Liver (tissue), 8 donors: ENCODE measurements at regions not wholly inside any gene's neighbourhood (a gene's known extent, or its start where the extent isn't known, plus 50 kb on each side); places are given as distances from the start of the nearest gene placed in this dataset.

Experiments
- DNase-seq: peaks from one replicate; pipeline ENCODE4 v3.0.0-alpha.2; 2017; ENCODE audit warnings: low spot score
- H3K27ac ChIP-seq, 2 donors: one replicate each; pipeline ENCODE4 v1.7.0; 2013; ENCODE audit warnings: inconsistent platforms in 2 of 2, low read length in 2 of 2, control low read depth in 1 of 2, low read depth in 1 of 2, mild to moderate bottlenecking in 1 of 2
- H3K27me3 ChIP-seq, 4 donors: one replicate each; pipeline versions ENCODE4 v1.6.1 to v1.7.0; 2013; ENCODE audit warnings: low read length in 3 of 4, inconsistent platforms in 1 of 4, mild to moderate bottlenecking in 1 of 4, moderate library complexity in 1 of 4; ENCODE audit not compliant: control insufficient read depth in 4 of 4, insufficient read depth in 4 of 4
- H3K36me3 ChIP-seq, 4 donors: one replicate each; pipeline versions ENCODE4 v1.6.1 to v1.7.0; 2013; ENCODE audit warnings: low read length in 3 of 4, mild to moderate bottlenecking in 3 of 4, low read depth in 1 of 4, moderate library complexity in 1 of 4; ENCODE audit not compliant: control insufficient read depth in 4 of 4, insufficient read depth in 3 of 4
- H3K4me1 ChIP-seq, 4 donors: one replicate each; pipeline versions ENCODE4 v1.6.1 to v1.7.0; 2013; ENCODE audit warnings: low read length in 3 of 4, mild to moderate bottlenecking in 3 of 4, moderate library complexity in 1 of 4; ENCODE audit not compliant: control insufficient read depth in 4 of 4, insufficient read depth in 4 of 4
- H3K4me3 ChIP-seq, 3 donors: one replicate each; pipeline versions ENCODE4 v1.6.1 to v1.7.0; 2013; ENCODE audit warnings: low read length in 3 of 3, control low read depth in 1 of 3, low read depth in 1 of 3, mild to moderate bottlenecking in 1 of 3
- H3K9ac ChIP-seq, 2 donors: one replicate each; pipeline ENCODE4 v1.7.0; 2013; ENCODE audit warnings: low read length in 2 of 2, mild to moderate bottlenecking in 2 of 2, moderate library complexity in 2 of 2, control low read depth in 1 of 2, low read depth in 1 of 2
- H3K9me3 ChIP-seq, 4 donors: one replicate each; pipeline versions ENCODE4 v1.6.1 to v1.7.0; 2013; ENCODE audit warnings: low read length in 3 of 4; ENCODE audit not compliant: control insufficient read depth in 4 of 4
- CTCF ChIP-seq: fragments of 150-350 bp; IDR thresholded peaks from 2 replicates; pipeline ENCODE4 v1.5.1; 2017; ENCODE audit warnings: improper control_type of control experiment, low read depth, low read length; ENCODE audit not compliant: missing input control
- EGR1 ChIP-seq, 2 donors: IDR thresholded peaks; 2 replicates each; pipeline ENCODE4 v1.6.1; 2016 to 2018; ENCODE audit warnings: antibody characterized with exemption in 2 of 2, low read depth in 2 of 2
- FOXA1 ChIP-seq: IDR thresholded peaks from 2 replicates; pipeline ENCODE4 v1.6.1; 2016; ENCODE audit warnings: antibody characterized with exemption
- FOXA2 ChIP-seq: IDR thresholded peaks from 2 replicates; pipeline ENCODE4 v1.6.1; 2016; ENCODE audit warnings: antibody characterized with exemption
- GABPA ChIP-seq, 2 donors: IDR thresholded peaks in 1 of 2; conservative IDR thresholded peaks in 1 of 2; 2 replicates each; pipeline ENCODE4 v1.6.1; 2016; ENCODE audit warnings: antibody characterized with exemption in 2 of 2, mild to moderate bottlenecking in 1 of 2, moderate library complexity in 1 of 2
- HNF4A ChIP-seq, 2 donors: conservative IDR thresholded peaks; 2 replicates each; pipeline ENCODE4 v1.6.1; 2016; ENCODE audit warnings: antibody characterized with exemption in 2 of 2, mild to moderate bottlenecking in 2 of 2
- HNF4G ChIP-seq: IDR thresholded peaks from 2 replicates; pipeline ENCODE4 v1.6.1; 2016; ENCODE audit warnings: antibody characterized with exemption
- JUND ChIP-seq, 2 donors: IDR thresholded peaks; 2 replicates each; pipeline ENCODE4 v1.6.1; 2016; ENCODE audit warnings: antibody characterized with exemption in 2 of 2
- NR2F2 ChIP-seq: IDR thresholded peaks from 2 replicates; pipeline ENCODE4 v1.6.1; 2016; ENCODE audit warnings: antibody characterized with exemption
- RAD21 ChIP-seq, 2 donors: IDR thresholded peaks; 2 replicates each; pipeline ENCODE4 v1.6.1; 2016; ENCODE audit warnings: antibody characterized with exemption in 2 of 2, mild to moderate bottlenecking in 2 of 2
- RXRA ChIP-seq, 2 donors: IDR thresholded peaks; 2 replicates each; pipeline ENCODE4 v1.6.1; 2017 to 2018; ENCODE audit warnings: antibody characterized with exemption in 2 of 2, mild to moderate bottlenecking in 1 of 2
- TAF1 ChIP-seq: conservative IDR thresholded peaks from 2 replicates; pipeline ENCODE4 v1.6.1; 2016; ENCODE audit warnings: antibody characterized with exemption, mild to moderate bottlenecking
- YY1 ChIP-seq: IDR thresholded peaks from 2 replicates; pipeline ENCODE4 v1.6.1; 2016; ENCODE audit warnings: antibody characterized with exemption, mild to moderate bottlenecking
- WGBS: extraction: QIAGEN DNeasy Blood & Tissue Kit; methylation state at CpG from one replicate; pipeline ENCODE4 v1.1.7; 2013; 5-methylcytosine and 5-hydroxymethylcytosine counted together
- TF ChIP-seq, protein P1 (sequence below): IDR thresholded peaks from 2 replicates; pipeline ENCODE4 v1.6.1; 2016; ENCODE audit warnings: antibody characterized with exemption, mild to moderate bottlenecking
- TF ChIP-seq, protein P2 (sequence below): IDR thresholded peaks from 2 replicates; pipeline ENCODE4 v1.6.1; 2016; ENCODE audit warnings: antibody characterized with exemption
- TF ChIP-seq, protein P3 (sequence below): IDR thresholded peaks from 2 replicates; pipeline ENCODE4 v1.6.1; 2016; ENCODE audit warnings: antibody characterized with exemption
- TF ChIP-seq, protein P4 (sequence below): IDR thresholded peaks from 2 replicates; pipeline ENCODE4 v1.6.1; 2016; ENCODE audit warnings: antibody characterized with exemption
- donor health status: healthy.
- donor health status: healthy.
- donor health status: healthy.
- donor health status: healthy.
- donor health status: healthy.

DNA sequence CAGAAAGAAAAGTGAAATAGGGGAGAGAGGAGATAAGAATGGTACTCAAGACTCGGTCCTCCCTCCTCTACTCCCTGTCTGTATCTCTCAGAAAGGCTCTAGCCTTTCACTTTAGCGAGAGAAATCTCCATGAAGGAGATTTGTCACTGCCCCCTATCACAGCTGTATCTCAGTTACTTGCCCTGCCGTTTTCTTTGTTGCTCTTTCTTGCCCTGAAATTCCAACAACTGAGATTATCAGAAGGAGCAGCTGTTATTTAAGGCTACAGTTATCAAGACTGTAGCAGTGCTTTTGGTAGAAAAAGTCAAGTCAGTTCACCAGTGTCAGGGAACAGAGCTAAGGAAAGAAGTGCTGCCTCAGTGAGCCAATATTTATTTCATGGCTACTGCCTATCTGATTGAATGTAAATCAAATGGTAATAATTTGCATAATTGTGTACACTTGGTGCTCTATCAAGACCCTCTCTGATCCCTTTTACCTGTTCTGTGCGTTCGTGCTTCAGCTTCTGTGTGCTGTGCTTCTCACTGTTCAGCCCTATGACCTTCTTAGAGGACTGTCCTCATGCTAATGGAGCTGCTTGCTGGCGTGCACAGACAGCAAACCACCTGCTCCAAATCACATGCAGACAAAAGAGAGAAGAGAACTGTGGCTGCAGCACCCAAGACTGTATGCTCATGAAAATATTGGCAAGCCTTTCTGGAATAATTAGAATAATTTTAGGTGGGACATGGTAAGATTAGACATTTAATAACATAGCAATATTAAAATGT, 180.2 kb upstream of the FAM3C start:
- H3K4me1 ChIP-seq = no peaks in the 10 kb centered on the region
- H3K27ac ChIP-seq = no peak overlapping the region
- 45% methylated on average over 6 of the region's 6 CpGs for WGBS
- no peak overlapping the region for H3K9ac ChIP-seq
- H3K4me3 ChIP-seq = no peak overlapping the region
- peaks cover 0 to 8% (median 0%) of the 10 kb centered on the region in 4 donors for H3K27me3 ChIP-seq
- TF ChIP-seq RXRA (IDR thresholded peaks at IDR 0.05) = no peak
- no peak for DNase-seq
- no peaks in the 10 kb centered on the region for H3K9me3 ChIP-seq
- H3K36me3 ChIP-seq = no peaks in the 10 kb centered on the region

- Histone ChIP-seq H3K9ac (no peak overlapping the region), H3K9me3 (no peaks in the 10 kb centered on the region), H3K27me3 (peaks cover 0 to 8% (median 0%) of the 10 kb centered on the region in 4 donors), H3K27ac (no peak overlapping the region), H3K4me3 (no peak overlapping the region), H3K36me3 (no peaks in the 10 kb centered on the region), H3K4me1 (no peaks in the 10 kb centered on the region)
- no peak for DNase-seq
- 57% methylated on average over 1 of the region's 1 CpG for WGBS
- TF ChIP-seq, protein P1, sequence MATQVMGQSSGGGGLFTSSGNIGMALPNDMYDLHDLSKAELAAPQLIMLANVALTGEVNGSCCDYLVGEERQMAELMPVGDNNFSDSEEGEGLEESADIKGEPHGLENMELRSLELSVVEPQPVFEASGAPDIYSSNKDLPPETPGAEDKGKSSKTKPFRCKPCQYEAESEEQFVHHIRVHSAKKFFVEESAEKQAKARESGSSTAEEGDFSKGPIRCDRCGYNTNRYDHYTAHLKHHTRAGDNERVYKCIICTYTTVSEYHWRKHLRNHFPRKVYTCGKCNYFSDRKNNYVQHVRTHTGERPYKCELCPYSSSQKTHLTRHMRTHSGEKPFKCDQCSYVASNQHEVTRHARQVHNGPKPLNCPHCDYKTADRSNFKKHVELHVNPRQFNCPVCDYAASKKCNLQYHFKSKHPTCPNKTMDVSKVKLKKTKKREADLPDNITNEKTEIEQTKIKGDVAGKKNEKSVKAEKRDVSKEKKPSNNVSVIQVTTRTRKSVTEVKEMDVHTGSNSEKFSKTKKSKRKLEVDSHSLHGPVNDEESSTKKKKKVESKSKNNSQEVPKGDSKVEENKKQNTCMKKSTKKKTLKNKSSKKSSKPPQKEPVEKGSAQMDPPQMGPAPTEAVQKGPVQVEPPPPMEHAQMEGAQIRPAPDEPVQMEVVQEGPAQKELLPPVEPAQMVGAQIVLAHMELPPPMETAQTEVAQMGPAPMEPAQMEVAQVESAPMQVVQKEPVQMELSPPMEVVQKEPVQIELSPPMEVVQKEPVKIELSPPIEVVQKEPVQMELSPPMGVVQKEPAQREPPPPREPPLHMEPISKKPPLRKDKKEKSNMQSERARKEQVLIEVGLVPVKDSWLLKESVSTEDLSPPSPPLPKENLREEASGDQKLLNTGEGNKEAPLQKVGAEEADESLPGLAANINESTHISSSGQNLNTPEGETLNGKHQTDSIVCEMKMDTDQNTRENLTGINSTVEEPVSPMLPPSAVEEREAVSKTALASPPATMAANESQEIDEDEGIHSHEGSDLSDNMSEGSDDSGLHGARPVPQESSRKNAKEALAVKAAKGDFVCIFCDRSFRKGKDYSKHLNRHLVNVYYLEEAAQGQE = no peak
- TF ChIP-seq, protein P2, sequence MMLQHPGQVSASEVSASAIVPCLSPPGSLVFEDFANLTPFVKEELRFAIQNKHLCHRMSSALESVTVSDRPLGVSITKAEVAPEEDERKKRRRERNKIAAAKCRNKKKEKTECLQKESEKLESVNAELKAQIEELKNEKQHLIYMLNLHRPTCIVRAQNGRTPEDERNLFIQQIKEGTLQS = no peak
- TF ChIP-seq JUND (IDR thresholded peaks at IDR 0.05) (no peak), FOXA1 (no peak), RAD21 (IDR thresholded peaks at IDR 0.05) (no peak), CTCF (no peak), TAF1 (no peak), GABPA (IDR thresholded peaks at IDR 0.05 in 1 of 2, conservative IDR thresholded peaks at IDR 0.05 in 1 of 2) (no peak), RXRA (IDR thresholded peaks at IDR 0.05) (no peak), YY1 (no peak), HNF4A (conservative IDR thresholded peaks at IDR 0.05) (no peak), FOXA2 (no peak), NR2F2 (no peak), HNF4G (no peak), EGR1 (IDR thresholded peaks at IDR 0.05; ENCODE audit: low read depth in 2 of 2) (no peak)
- TF ChIP-seq, protein P3, sequence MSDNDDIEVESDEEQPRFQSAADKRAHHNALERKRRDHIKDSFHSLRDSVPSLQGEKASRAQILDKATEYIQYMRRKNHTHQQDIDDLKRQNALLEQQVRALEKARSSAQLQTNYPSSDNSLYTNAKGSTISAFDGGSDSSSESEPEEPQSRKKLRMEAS = no peak
- TF ChIP-seq, protein P4, sequence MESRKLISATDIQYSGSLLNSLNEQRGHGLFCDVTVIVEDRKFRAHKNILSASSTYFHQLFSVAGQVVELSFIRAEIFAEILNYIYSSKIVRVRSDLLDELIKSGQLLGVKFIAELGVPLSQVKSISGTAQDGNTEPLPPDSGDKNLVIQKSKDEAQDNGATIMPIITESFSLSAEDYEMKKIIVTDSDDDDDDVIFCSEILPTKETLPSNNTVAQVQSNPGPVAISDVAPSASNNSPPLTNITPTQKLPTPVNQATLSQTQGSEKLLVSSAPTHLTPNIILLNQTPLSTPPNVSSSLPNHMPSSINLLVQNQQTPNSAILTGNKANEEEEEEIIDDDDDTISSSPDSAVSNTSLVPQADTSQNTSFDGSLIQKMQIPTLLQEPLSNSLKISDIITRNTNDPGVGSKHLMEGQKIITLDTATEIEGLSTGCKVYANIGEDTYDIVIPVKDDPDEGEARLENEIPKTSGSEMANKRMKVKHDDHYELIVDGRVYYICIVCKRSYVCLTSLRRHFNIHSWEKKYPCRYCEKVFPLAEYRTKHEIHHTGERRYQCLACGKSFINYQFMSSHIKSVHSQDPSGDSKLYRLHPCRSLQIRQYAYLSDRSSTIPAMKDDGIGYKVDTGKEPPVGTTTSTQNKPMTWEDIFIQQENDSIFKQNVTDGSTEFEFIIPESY = no peak
These were observed 179.2 kb upstream of the FAM3C start for GRCh38 chr7:121575194-121575765.
